ENCODE measurements at regions not wholly inside any gene's neighbourhood (a gene's known extent, or its start where the extent isn't known, plus 50 kb on each side); places are given as distances from the start of the nearest gene placed in this dataset.

GRCh38 chr10:90560331-90560730, 297.5 kb downstream of the HTR7 start:
- Histone ChIP-seq H3K4me3 (no peak overlapping the region), H3K36me3 (no peaks in the 10 kb centered on the region), H3K27me3 (replicated peaks) (no peaks in the 10 kb centered on the region), H3K9me3 (replicated peaks) (no peaks in the 10 kb centered on the region), H3K27ac (no peak overlapping the region), H3K4me1 (replicated peaks) (no peaks in the 10 kb centered on the region)
- no peak for DNase-seq (ENCODE audit: low read depth in 1 of 2, low spot score in 2 of 2)

- Histone ChIP-seq H3K9me3 (replicated peaks) (no peaks in the 10 kb centered on the region), H3K36me3 (no peaks in the 10 kb centered on the region), H3K4me1 (replicated peaks) (no peaks in the 10 kb centered on the region), H3K27ac (no peak overlapping the region), H3K4me3 (no peak overlapping the region), H3K27me3 (replicated peaks) (no peaks in the 10 kb centered on the region)
- DNase-seq (ENCODE audit: low read depth in 1 of 2, low spot score in 2 of 2): no peak
These were observed 296.2 kb downstream of the HTR7 start for GRCh38 chr10:90561666-90562065.

DNA sequence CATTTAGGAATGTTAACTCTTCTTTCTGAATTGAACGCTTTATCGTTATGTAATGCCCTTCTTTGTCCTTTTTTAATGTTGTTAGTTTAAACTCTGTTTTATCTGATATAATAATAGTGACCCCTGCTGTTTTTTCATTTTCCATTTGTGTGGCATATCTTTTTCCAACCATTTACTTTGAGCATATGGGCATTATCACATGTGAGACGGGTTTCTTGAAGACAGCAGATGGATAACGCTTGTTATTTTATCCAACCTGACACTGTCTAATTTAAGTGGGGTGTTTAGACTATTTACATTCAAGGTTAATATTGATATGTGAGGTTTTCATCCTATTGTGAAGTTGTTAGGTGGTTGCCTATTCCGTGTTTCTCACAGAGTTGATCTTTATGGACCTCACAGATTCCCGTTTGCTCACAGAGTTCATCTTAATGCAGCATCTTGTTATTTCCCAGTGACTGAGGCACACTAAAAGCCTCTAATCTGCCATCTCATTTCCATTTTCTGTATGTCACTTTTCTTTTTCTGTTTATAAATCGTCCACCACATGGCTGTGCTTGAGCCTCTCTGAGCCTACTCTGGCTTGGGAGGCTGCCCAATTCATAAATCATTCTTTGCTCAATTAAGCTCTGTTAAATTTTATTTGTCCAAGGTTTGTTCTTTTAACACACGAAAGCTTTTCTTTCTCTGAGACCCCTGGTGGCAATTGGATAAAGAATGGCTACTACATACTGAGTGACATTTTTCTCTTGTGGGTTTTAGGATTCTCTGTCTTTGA, 286.2 kb downstream of the HTR7 start:
- no peak for DNase-seq (ENCODE audit: low read depth in 1 of 2, low spot score in 2 of 2)
- H3K36me3 ChIP-seq: no peaks in the 10 kb centered on the region
- H3K27ac ChIP-seq: no peak overlapping the region
- no peaks in the 10 kb centered on the region for H3K4me1 ChIP-seq (replicated peaks)
- H3K4me3 ChIP-seq: no peak overlapping the region
- no peaks in the 10 kb centered on the region for H3K9me3 ChIP-seq (replicated peaks)
- no peaks in the 10 kb centered on the region; the same call in 1 of the 2 replicates for H3K27me3 ChIP-seq (replicated peaks)

- peaks cover 5% of the 10 kb centered on the region; the same call in 1 of the 2 replicates for H3K27me3 ChIP-seq (replicated peaks)
- no peaks in the 10 kb centered on the region for H3K9me3 ChIP-seq (replicated peaks)
- H3K4me1 ChIP-seq (replicated peaks): peaks cover 7% of the 10 kb centered on the region
- H3K4me3 ChIP-seq: no peak overlapping the region
- no peak for DNase-seq (ENCODE audit: low read depth in 1 of 2, low spot score in 2 of 2)
- H3K36me3 ChIP-seq: no peaks in the 10 kb centered on the region
- no peak overlapping the region for H3K27ac ChIP-seq
These were observed 282.7 kb downstream of the HTR7 start for GRCh38 chr10:90575125-90575524.

- DNase-seq (ENCODE audit: low read depth in 1 of 2, low spot score in 2 of 2): no peak
These were observed 280.3 kb downstream of the HTR7 start for GRCh38 chr10:90577569-90577968.

DNA sequence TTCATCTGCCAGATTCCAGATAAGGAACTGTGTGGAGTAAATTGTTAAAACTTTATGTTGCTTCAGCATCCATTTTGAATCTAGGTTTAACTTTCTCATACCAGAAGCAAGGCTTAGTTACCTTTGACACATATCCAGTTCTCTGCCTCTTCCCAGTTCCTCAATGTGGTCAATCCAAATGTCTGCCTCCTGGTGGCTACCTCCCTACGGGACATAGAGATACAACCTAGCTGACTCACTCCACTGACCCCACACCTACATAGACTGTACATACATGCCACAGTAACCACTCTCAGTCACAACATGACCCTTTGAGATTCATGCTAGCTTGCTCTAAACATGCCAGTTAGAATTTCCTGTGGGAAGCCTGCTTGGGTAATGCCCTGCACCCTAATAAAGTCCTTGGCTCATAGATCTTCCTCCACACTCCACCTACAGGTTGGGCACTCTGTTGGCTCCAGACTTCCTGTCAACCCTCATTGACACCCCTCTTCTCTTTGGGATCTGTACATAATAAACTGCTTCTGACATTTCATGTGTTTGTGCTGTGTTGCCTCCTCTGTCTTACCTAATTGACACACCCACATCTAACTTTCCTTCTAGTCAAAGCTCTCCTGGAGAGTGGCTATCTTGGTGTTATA, 278.1 kb downstream of the HTR7 start:
- Histone ChIP-seq H3K27ac (no peak overlapping the region), H3K27me3 (replicated peaks) (0 out of 2 replicates have a peak, but pooled peaks cover 5% of the 10 kb centered on the region), H3K9me3 (replicated peaks) (no peaks in the 10 kb centered on the region), H3K4me3 (no peak overlapping the region), H3K4me1 (replicated peaks) (peaks cover 7% of the 10 kb centered on the region), H3K36me3 (no peaks in the 10 kb centered on the region)
- DNase-seq (ENCODE audit: low read depth in 1 of 2, low spot score in 2 of 2): peak in 1 of 2 experiments; percentile 45

More at GRCh38 chr10:90577569-90577968, 280.3 kb downstream of the HTR7 start:
- H3K4me1 ChIP-seq (replicated peaks): peaks cover 7% of the 10 kb centered on the region
- no peaks in the 10 kb centered on the region for H3K36me3 ChIP-seq
- H3K27me3 ChIP-seq (replicated peaks): 0 out of 2 replicates have a peak, but pooled peaks cover 5% of the 10 kb centered on the region
- no peak overlapping the region for H3K27ac ChIP-seq
- H3K9me3 ChIP-seq (replicated peaks): no peaks in the 10 kb centered on the region
- no peak overlapping the region for H3K4me3 ChIP-seq

DNA sequence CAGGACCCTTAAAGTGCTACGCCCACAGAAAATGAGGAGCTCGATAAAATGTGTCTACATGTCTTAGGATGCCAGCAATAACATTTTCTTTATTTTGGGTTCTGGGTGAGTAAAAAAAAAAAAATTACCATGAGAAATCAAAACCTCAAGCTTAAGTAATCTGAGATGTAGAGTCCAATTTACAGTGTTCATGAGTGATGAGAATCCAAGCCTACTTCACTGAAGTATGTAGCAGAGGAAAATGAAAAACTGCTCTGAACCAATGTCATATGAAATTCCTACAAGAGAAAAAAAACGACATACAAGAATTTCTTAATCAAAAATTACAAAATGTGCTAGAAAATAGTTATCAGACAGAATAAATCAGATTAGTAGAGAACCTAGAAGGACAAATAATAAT, 274.4 kb downstream of the HTR7 start:
- peaks cover 29% of the 10 kb centered on the region for H3K4me1 ChIP-seq (replicated peaks)
- H3K27me3 ChIP-seq (replicated peaks): 0 out of 2 replicates have a peak, but pooled peaks cover under 1% of the 10 kb centered on the region
- no peak for DNase-seq (ENCODE audit: low read depth in 1 of 2, low spot score in 2 of 2)
- no peaks in the 10 kb centered on the region for H3K36me3 ChIP-seq
- H3K9me3 ChIP-seq (replicated peaks): no peaks in the 10 kb centered on the region
- H3K4me3 ChIP-seq: no peak overlapping the region
- H3K27ac ChIP-seq: no peak overlapping the region

- no peak overlapping the region for H3K4me3 ChIP-seq
- H3K27me3 ChIP-seq (replicated peaks): no peaks in the 10 kb centered on the region
- H3K27ac ChIP-seq: peak overlapping the region; percentile 78
- no peaks in the 10 kb centered on the region for H3K36me3 ChIP-seq
- peaks cover 25% of the 10 kb centered on the region for H3K4me1 ChIP-seq (replicated peaks)
- peak; percentile 55 to 85 for DNase-seq (ENCODE audit: low read depth in 1 of 2, low spot score in 2 of 2)
- no peaks in the 10 kb centered on the region for H3K9me3 ChIP-seq (replicated peaks)
These were observed 270.8 kb downstream of the HTR7 start for GRCh38 chr10:90587081-90587491.

DNA sequence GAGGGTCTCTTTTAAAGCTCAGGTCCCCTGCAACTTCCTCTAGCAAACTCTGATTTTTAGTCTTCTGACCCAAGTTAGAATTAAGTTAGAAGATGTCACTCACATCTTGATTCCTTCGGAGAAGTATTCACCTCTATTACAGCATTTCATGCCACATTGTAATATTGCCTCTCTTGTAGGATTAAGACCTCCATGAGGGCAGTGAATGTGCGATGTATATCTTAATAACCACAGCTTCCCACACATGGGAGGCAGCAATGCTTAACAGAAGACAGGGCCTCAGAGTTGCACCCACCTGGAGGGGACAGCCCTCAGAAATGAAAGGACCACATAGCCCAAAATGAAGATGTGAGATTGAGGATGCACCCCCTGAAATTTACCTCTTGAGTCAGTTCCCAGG, 270.3 kb downstream of the HTR7 start:
- Histone ChIP-seq H3K27ac (peak overlapping the region; percentile 78), H3K9me3 (replicated peaks) (no peaks in the 10 kb centered on the region), H3K36me3 (no peaks in the 10 kb centered on the region), H3K27me3 (replicated peaks) (no peaks in the 10 kb centered on the region), H3K4me1 (replicated peaks) (peaks cover 25% of the 10 kb centered on the region), H3K4me3 (no peak overlapping the region)
- DNase-seq (ENCODE audit: low read depth in 1 of 2, low spot score in 2 of 2): no peak

DNA sequence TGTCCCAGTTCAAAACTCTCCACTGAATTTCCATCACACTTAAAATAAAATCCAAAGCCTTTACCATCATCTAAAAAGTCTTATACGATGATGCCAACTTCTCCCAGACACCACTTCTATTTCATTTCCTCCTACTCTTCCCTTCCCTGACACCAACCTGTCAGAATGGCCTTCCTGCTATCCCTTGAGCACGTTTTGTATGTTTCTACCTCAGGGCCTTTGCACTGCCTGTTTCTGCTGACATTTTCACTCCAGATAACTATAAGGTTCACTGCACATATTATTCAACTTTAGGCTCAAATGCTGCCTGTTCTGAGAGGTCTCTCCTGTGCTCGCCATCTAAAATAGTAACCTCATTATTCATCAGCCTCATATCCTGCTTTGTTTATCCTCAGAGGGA, 269.6 kb downstream of the HTR7 start:
- peaks cover 25% of the 10 kb centered on the region for H3K4me1 ChIP-seq (replicated peaks)
- no peak overlapping the region for H3K4me3 ChIP-seq
- no peaks in the 10 kb centered on the region for H3K9me3 ChIP-seq (replicated peaks)
- no peaks in the 10 kb centered on the region for H3K27me3 ChIP-seq (replicated peaks)
- no peaks in the 10 kb centered on the region for H3K36me3 ChIP-seq
- no peak for DNase-seq (ENCODE audit: low read depth in 1 of 2, low spot score in 2 of 2)
- H3K27ac ChIP-seq: no peak overlapping the region

DNA sequence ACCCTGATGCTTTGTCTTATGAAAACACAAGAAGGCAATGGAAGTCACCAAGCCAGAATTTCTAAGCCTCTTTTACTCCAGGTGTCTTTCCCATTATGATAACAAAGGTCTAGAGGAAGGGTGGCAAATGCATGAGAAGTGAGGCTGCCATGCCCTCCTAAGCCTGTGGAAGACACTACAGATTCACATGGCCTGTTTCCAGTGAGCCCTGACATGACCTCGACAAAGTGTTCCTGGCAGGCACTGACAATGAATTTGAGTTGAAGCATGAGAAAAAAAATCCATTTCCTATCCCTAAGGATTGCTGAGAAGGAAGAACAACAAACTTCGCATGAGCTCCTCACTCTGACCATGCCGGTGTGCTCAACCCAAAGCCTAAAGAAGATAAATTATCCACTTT, 268.0 kb downstream of the HTR7 start:
- Histone ChIP-seq H3K4me3 (no peak overlapping the region), H3K27ac (no peak overlapping the region), H3K27me3 (replicated peaks) (peaks cover under 1% of the 10 kb centered on the region; the same call in 1 of the 2 replicates), H3K4me1 (replicated peaks) (peaks cover 25% of the 10 kb centered on the region), H3K36me3 (no peaks in the 10 kb centered on the region), H3K9me3 (replicated peaks) (no peaks in the 10 kb centered on the region)
- DNase-seq (ENCODE audit: low read depth in 1 of 2, low spot score in 2 of 2): no peak

DNA sequence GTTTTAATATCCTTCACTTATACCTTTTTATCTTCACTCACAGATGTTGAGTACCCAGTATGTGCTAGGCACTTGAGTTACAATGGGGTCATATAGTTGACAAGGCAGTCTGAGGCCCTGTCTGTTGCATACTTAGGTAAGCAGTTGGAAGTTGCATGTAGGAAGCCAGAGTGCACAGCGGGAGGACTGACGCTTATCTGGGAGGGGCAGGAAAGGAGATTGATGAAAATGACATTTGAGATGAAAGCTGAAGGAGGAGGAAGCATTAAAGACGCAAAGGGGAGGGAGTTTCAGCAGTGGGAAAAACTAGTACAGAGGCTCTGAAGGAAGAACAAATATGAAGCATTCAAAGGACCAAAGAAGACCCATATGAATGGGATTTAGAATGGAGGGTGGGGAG, 266.2 kb downstream of the HTR7 start:
- Histone ChIP-seq H3K27ac (no peak overlapping the region), H3K4me3 (no peak overlapping the region), H3K9me3 (replicated peaks) (no peaks in the 10 kb centered on the region), H3K36me3 (no peaks in the 10 kb centered on the region), H3K4me1 (replicated peaks) (peaks cover 22% of the 10 kb centered on the region), H3K27me3 (replicated peaks) (peaks cover 9% of the 10 kb centered on the region)
- DNase-seq (ENCODE audit: low read depth in 1 of 2, low spot score in 2 of 2): no peak

DNA sequence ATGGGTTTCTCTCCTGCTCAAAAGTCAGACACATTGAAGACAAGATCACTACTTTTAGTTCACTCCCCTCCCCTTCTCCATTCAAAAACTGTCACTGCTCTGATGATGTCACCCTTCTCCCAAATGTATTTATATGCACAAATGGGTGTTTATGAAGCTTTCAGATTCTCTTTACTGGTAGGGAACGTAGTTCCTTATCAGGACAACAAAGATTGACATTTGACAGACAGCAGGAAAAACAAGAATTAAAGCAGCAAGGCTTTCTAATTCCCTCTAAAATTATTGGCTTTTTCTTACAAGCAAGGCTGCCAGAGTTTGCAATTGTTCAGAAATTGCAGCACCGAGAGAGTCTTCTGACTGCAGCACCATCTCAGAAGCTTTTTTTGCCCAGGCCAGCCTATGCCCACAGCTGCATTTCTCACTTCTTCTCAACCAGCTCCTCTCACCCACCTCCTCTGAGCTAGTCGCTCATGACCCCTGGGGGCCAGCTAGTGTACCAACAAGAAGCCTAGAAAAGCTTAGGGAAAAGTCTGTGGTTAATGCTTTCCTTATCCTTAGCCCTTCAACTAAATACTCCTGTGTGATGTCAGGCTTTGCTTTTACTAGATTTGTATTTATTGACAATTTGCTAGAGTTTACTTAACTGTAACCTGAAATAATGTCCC, 265.1 kb downstream of the HTR7 start:
- Histone ChIP-seq H3K9me3 (replicated peaks) (no peaks in the 10 kb centered on the region), H3K4me3 (no peak overlapping the region), H3K27ac (no peak overlapping the region), H3K4me1 (replicated peaks) (peaks cover 10% of the 10 kb centered on the region), H3K36me3 (no peaks in the 10 kb centered on the region), H3K27me3 (replicated peaks) (peaks cover 14% of the 10 kb centered on the region)
- peak; percentile 37 to 69 for DNase-seq (ENCODE audit: low read depth in 1 of 2, low spot score in 2 of 2)

GRCh38 chr10:90598513-90598912, 259.3 kb downstream of the HTR7 start:
- H3K4me1 ChIP-seq (replicated peaks): no peaks in the 10 kb centered on the region
- H3K27ac ChIP-seq: no peak overlapping the region
- no peaks in the 10 kb centered on the region for H3K9me3 ChIP-seq (replicated peaks)
- peaks cover 14% of the 10 kb centered on the region for H3K27me3 ChIP-seq (replicated peaks)
- no peak overlapping the region for H3K4me3 ChIP-seq
- no peak for DNase-seq (ENCODE audit: low read depth in 1 of 2, low spot score in 2 of 2)
- no peaks in the 10 kb centered on the region for H3K36me3 ChIP-seq

All from SJSA1 (cell line).